ENCODE measurements at regions not wholly inside any gene's neighbourhood (a gene's known extent, or its start where the extent isn't known, plus 50 kb on each side); places are given as distances from the start of the nearest gene placed in this dataset.

- no peak for TF ChIP-seq CTCF (IDR thresholded peaks at IDR 0.05; ENCODE audit: borderline replicate concordance, control extremely low read depth, extremely low read depth, insufficient read depth, missing control alignments)
- no peak for DNase-seq (ENCODE audit: low spot score)
- in situ Hi-C loops (cut with MboI; ENCODE audit: low sequenced_read_pairs, unreplicated experiment): no loop called here
Observed at GRCh38 chr14:99038431-99038820, 233.6 kb downstream of the BCL11B start.

GRCh38 chr14:99039331-99040041 is 232.5 kb downstream of the BCL11B start:
- TF ChIP-seq CTCF (IDR thresholded peaks at IDR 0.05; ENCODE audit: borderline replicate concordance, control extremely low read depth, extremely low read depth, insufficient read depth, missing control alignments): no peak
- in situ Hi-C loops (cut with MboI; ENCODE audit: low sequenced_read_pairs, unreplicated experiment): no loop called here
- no peak for DNase-seq (ENCODE audit: low spot score)

DNA sequence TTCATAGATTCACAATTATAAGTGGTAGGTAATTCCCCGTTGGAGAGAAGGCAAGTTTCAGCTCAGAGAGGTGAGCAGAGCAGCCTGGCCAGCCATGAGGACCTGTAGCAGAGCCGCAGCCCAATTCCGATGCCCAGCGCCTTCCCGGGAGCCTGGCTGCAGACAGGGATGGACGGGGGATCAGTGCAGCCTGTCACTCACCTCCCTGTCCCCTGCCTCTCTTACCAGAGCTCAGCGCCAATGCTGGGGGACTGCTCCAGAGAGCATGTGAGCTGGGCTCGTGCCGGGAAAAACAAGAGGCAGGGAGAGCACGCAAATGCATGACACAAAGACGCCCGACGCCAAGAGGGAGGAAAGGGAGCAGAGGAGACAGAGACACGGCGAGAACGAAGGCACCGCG is 231.9 kb downstream of the BCL11B start:
- DNase-seq (ENCODE audit: low spot score): no peak
- in situ Hi-C loops (cut with MboI; ENCODE audit: low sequenced_read_pairs, unreplicated experiment): no loop called here
- no peak for TF ChIP-seq CTCF (IDR thresholded peaks at IDR 0.05; ENCODE audit: borderline replicate concordance, control extremely low read depth, extremely low read depth, insufficient read depth, missing control alignments)

DNA sequence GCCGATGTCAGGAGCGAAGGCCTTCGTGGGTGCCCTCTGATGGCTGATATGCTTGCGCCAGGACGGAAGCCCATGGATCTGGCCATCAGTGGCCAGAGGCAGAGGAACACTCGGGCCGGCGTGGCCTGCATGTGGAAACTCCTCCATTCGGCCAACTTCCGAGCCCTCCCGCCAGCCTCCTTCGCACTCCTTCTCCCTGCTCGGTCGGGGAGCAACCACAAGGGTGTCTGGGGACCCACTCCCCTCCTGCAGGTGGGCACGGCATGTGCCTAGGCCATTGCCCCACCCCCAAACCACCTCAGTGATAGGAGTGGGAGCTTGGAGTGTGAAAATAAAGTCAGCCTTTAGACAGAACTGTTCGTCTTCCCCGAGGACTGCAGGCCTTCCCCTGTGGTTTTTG is 231.3 kb downstream of the BCL11B start:
- no peak for DNase-seq (ENCODE audit: low spot score)
- in situ Hi-C loops (cut with MboI; ENCODE audit: low sequenced_read_pairs, unreplicated experiment): no loop called here
- no peak for TF ChIP-seq CTCF (IDR thresholded peaks at IDR 0.05; ENCODE audit: borderline replicate concordance, control extremely low read depth, extremely low read depth, insufficient read depth, missing control alignments)

GRCh38 chr14:99041141-99041819 is 230.7 kb downstream of the BCL11B start:
- in situ Hi-C loops (cut with MboI; ENCODE audit: low sequenced_read_pairs, unreplicated experiment): no loop called here
- TF ChIP-seq CTCF (IDR thresholded peaks at IDR 0.05; ENCODE audit: borderline replicate concordance, control extremely low read depth, extremely low read depth, insufficient read depth, missing control alignments): no peak
- DNase-seq (ENCODE audit: low spot score): no peak

DNA sequence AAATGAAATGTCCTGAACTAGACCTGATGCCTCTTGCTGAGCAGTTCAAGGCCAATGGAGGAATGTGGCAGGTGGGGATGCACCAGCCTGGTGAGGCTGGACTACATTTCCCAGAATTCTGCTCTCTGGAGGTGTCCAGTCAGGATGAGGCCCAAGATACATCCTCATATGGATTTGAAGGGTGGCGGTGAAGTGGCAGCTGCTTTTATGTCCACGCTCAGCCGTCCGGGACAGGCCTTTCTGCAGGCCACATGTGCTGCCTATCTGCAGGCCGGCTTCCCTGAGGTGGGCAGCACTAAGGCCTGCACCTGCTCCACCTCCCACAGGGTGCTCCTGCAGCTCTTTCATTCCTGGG is 230.2 kb downstream of the BCL11B start:
- in situ Hi-C loops (cut with MboI; ENCODE audit: low sequenced_read_pairs, unreplicated experiment): no loop called here
- no peak for DNase-seq (ENCODE audit: low spot score)
- no peak for TF ChIP-seq CTCF (IDR thresholded peaks at IDR 0.05; ENCODE audit: borderline replicate concordance, control extremely low read depth, extremely low read depth, insufficient read depth, missing control alignments)
